GM10248 (cell line): ENCODE measurements at regions not wholly inside any gene's neighbourhood (a gene's known extent, or its start where the extent isn't known, plus 50 kb on each side); places are given as distances from the start of the nearest gene placed in this dataset.
"Not testable (repeated sequence)": the region's sequence is repeated elsewhere in the genome, so short reads cannot be mapped to it uniquely, and the experiment has no call there.

Experiments
- CTCF ChIA-PET: fragments of 300-600 bp; sonication (Branson Sonifier 250); formaldehyde crosslinking; extraction: SDS; loops from one replicate; lab custom pipeline; 2021; ENCODE audit warnings: antibody characterized with exemption; lab: Yijun Ruan, JAX
- POLR2A ChIA-PET: fragments of 350-650 bp; sonication (Branson Sonifier 250); formaldehyde crosslinking; extraction: SDS; loops from one replicate; lab custom pipeline; 2020; ENCODE audit warnings: antibody characterized with exemption; lab: Yijun Ruan, JAX
- DNase-seq: peaks from one replicate; pipeline ENCODE4 v3.0.0; 2012; ENCODE audit errors: extremely low spot score
- TF ChIP-seq, protein P1 (sequence below): IDR thresholded peaks from 2 replicates; pipeline ENCODE4 v1.5.1; 2012; ENCODE audit warnings: mild to moderate bottlenecking, low read depth; ENCODE audit errors: extremely low read depth, missing control alignments, control extremely low read depth

GRCh38 chr5:12141496-12141895, 237.2 kb upstream of the CTNND2 start:
- CTCF ChIA-PET: interaction anchor here (1.0 to 1.1 kb wide), 2 partner anchors 11 to 15 kb away, joined by 3 read pairs; no protein-coding TSS in a partner anchor

GRCh38 chr5:12133520-12133919, 229.3 kb upstream of the CTNND2 start:
- ChIA-PET CTCF (interaction anchor here (1.0 kb wide), 1 partner anchor 11 kb away, joined by 4 read pairs; no protein-coding TSS in a partner anchor), POLR2A (no interaction called here)
- DNase-seq: no peak
- TF ChIP-seq, protein P1, sequence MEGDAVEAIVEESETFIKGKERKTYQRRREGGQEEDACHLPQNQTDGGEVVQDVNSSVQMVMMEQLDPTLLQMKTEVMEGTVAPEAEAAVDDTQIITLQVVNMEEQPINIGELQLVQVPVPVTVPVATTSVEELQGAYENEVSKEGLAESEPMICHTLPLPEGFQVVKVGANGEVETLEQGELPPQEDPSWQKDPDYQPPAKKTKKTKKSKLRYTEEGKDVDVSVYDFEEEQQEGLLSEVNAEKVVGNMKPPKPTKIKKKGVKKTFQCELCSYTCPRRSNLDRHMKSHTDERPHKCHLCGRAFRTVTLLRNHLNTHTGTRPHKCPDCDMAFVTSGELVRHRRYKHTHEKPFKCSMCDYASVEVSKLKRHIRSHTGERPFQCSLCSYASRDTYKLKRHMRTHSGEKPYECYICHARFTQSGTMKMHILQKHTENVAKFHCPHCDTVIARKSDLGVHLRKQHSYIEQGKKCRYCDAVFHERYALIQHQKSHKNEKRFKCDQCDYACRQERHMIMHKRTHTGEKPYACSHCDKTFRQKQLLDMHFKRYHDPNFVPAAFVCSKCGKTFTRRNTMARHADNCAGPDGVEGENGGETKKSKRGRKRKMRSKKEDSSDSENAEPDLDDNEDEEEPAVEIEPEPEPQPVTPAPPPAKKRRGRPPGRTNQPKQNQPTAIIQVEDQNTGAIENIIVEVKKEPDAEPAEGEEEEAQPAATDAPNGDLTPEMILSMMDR: no peak

More at GRCh38 chr5:12141496-12141895, 237.2 kb upstream of the CTNND2 start:
- no peak for DNase-seq
- POLR2A ChIA-PET: no interaction called here
- TF ChIP-seq, protein P1: no peak

DNA sequence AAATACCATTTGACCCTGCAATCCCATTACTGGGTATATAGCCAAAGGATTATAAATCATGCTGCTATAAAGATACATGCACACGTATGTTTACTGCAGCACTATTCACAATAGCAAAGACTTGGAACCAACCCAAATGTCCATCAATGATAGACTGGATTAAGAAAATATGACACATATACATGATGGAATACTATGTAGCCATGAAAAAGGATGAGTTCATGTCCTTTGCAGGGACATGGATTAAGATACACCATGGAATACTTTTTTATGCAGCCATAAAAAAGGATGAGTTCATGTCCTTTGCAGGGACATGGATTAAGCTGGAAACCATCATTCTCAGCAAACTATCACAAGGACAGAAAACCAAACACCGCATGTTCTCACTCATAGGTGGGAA, 226.8 kb upstream of the CTNND2 start:
- CTCF ChIA-PET, POLR2A ChIA-PET, DNase-seq: not testable (repeated sequence)

GRCh38 chr5:12125895-12126294, 221.6 kb upstream of the CTNND2 start:
- ChIA-PET POLR2A (no interaction called here), CTCF (interaction anchor here (0.9 to 1.7 kb wide), 2 partner anchors 15 to 61 kb away, joined by 3 read pairs; no protein-coding TSS in a partner anchor)
- DNase-seq: no peak
- TF ChIP-seq, protein P1: no peak

GRCh38 chr5:12119657-12120056, 215.4 kb upstream of the CTNND2 start:
- no peak for DNase-seq
- ChIA-PET POLR2A (no interaction called here), CTCF (no interaction called here)
- TF ChIP-seq, protein P1: no peak

DNA sequence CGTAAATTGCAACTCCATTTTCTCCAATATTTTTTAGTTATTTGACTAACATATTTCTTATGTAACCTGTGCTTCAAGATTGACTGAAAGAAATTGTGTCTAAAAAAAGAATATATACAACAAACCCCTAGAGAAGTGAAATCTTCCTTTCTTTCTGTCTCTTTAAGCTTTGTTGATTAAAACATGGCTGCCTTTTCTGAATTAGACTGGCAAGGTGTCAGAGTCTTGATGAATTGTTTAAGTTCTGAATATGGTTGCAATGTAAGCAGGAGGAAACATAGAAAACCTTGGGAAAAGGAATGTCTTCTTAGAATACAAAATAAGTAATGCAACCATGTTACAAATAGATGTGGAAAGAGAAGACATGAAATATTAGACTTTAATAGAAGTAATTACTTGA, 209.8 kb upstream of the CTNND2 start:
- POLR2A ChIA-PET: no interaction called here
- CTCF ChIA-PET: no interaction called here
- TF ChIP-seq, protein P1: no peak

DNA sequence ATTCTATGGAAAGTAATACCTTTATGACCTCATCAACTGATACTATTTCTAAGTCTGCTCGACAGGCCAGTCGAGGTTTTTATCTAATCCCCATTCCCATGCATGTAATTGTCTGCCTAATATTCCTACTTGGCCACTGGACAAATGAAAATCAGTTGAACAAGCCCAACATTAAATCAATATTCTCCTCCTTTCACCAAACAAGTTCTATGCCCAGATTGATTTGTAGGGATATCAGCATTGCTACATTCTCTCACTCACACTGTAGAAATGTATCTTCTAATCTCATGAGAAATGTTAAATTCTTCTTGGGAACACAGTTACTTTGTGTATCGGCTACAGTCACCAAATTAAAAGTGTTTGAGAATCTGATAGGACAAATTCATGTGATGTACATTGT, 208.8 kb upstream of the CTNND2 start:
- TF ChIP-seq, protein P1: no peak
- no peak for DNase-seq
- CTCF ChIA-PET: no interaction called here
- POLR2A ChIA-PET: no interaction called here

More for the DNA sequence above, 209.8 kb upstream of the CTNND2 start:
- no peak for DNase-seq
